ENCODE measurements at regions not wholly inside any gene's neighbourhood (a gene's known extent, or its start where the extent isn't known, plus 50 kb on each side); places are given as distances from the start of the nearest gene placed in this dataset.
"Not testable (repeated sequence)": the region's sequence is repeated elsewhere in the genome, so short reads cannot be mapped to it uniquely, and the experiment has no call there.

- DNase-seq = no peak
Observed at GRCh38 chr2:145573608-145574007, 1053.7 kb upstream of the ZEB2 start.

GRCh38 chr2:145572238-145572637 lies 1052.3 kb upstream of the ZEB2 start:
- no peak for DNase-seq

- DNase-seq = no peak
Observed at GRCh38 chr2:145569108-145569507, 1049.2 kb upstream of the ZEB2 start.

- no peak for DNase-seq
Observed at GRCh38 chr2:145563741-145564615, 1044.1 kb upstream of the ZEB2 start.

GRCh38 chr2:145561152-145561551 lies 1041.2 kb upstream of the ZEB2 start:
- DNase-seq = no peak

GRCh38 chr2:145558617-145559350 lies 1038.9 kb upstream of the ZEB2 start:
- no peak for DNase-seq

DNA sequence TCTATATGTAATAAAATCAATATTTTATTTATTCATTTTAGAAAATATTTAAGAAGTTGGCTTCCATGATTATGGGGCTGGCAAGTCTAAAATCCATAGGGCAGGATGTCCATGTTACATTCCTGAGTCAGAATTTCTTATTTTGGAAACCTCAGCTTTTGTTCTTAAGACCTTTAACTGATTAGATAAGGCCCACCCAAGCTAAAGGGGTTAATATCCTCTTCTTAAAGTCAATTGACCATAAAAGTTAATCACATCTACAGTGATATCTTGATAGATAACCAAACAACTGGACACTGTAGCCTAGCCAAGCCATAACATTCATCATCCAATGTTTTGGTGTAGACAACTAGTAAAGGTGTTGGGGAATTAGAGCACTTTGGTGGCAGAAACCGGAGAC lies 1035.4 kb upstream of the ZEB2 start:
- no peak for DNase-seq

- no peak for DNase-seq
Observed at GRCh38 chr2:145551686-145552085, 1031.8 kb upstream of the ZEB2 start.

DNA sequence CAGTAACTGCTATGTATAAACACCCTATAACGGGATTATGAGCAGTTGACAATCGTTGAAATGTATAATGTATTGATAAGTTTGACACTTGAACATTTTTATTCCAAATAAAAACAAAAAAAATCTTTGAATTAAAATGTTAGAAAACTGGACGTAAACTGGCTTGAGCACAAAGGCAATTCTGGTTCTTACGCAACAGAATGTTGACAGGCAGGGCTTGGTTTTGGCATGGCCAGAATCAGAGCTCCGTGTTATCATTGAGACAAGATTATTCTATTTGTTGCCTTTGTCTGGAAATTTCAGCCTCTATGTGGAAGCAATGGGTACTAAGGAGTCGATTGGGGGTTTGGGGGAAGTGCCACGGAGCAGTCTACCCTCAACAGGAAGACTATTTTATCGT lies 1028.6 kb upstream of the ZEB2 start:
- DNase-seq = no peak

DNA sequence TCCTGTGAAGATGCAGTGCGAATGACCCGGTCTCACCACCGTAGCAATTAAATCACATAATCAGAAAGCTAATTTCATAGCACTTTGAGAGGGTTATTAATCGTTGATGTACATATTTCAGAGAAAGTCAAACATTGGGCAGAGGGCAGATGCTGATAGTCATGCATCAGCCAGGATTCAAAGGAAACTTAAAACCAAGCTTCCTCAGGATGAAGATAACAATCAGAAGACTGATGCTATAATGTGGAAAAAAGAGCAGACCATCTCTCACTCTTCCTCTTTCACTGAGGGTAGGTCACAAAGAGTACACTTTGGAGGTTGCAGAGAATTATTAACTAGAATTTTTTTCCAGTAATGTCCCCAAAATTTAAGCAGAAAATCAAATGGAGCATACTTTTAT lies 1027.7 kb upstream of the ZEB2 start:
- DNase-seq = no peak

DNA sequence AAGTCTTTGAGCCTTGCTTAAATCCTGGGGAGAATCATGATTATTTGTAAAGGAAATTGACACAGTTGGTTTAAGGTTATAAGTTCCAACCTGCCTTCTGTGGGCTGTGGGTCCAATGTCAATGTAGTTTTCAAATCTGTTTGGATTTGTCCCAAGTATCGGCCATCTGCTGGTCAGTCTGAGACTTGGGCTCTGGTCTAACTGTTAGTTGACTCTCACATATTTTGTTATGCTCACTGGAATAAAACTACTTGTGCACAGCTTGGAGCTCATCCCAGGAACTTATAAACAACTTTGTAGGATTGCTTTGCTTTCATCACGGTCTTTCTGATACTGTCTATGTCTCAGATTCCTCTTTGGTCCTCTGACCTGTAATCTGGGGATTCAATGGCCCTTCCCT lies 1026.2 kb upstream of the ZEB2 start:
- no peak for DNase-seq

GRCh38 chr2:145543856-145544255 lies 1023.9 kb upstream of the ZEB2 start:
- DNase-seq = no peak

DNA sequence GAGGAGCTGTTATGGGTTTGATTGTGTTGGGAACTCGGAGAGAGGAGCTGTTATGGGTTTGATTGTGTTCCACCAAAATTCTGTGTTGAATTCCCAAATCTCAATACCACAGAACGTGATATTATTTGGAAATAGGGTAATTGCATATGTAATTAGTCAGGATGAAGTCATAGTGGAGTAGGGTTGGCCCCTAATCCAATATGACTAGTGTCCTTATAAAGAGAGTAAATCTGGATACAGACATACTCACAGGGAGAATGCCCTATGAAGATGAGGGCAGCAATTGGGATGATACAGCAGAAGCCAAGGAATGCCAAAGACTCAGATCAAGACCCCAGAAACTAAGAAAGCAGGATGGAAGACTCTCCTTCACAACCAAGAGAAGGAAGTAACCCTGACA lies 1023.2 kb upstream of the ZEB2 start:
- no peak for DNase-seq

GRCh38 chr2:145541028-145541427 lies 1021.1 kb upstream of the ZEB2 start:
- DNase-seq = no peak

DNA sequence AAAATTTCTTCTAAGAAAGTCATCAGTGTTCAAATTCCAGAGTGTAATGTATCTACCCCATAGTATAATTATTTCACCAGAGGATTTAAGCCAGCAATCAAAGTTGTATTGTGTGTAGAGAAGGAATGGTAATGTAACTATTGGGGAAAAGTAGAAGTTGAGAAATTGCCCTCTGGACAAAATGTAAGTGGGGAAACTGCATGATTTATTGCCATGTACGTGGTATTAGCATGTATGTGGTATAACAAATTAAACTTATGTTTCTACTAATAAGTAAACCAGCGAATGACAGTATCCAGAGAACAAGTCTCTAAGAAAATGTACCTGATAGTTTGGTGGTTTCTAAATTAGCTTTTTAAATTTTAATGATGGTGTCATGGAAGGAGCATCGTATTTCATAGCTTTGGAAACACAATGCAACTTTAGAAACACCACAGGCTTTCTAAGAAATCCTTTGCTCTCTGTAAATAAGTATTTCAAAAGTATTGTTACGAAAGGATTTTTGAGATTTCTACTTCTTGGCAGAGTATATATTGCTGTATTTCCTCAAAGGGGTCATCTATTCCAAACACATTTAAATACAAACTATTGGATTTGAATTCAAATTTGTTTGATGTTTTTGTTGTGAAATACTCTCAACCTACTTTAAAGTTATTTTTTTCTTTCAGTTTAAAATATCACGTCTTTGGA lies 1018.9 kb upstream of the ZEB2 start:
- DNase-seq = no peak

DNA sequence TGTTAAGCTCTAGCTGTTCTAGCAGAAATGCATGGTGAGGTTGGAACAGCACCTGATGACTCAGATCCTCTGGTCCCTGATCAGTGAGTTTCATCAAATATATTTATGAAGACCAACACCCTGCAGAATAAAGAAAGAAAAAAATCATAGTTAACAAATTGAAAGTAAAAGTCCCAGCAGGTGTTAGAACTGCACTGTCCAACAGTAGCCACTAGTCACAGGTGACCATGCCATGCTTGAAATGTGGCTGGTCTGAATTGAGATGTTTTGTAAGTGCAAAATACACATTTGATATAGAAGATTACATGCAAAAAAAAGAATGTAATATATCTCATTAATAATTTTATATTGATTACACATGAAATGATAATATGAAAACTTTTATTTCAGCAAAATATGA lies 1010.7 kb upstream of the ZEB2 start:
- DNase-seq = no peak

- DNase-seq = no peak
Observed at GRCh38 chr2:145524836-145525235, 1004.9 kb upstream of the ZEB2 start.

- DNase-seq = no peak
Observed at GRCh38 chr2:145524303-145524702, 1004.4 kb upstream of the ZEB2 start.

DNA sequence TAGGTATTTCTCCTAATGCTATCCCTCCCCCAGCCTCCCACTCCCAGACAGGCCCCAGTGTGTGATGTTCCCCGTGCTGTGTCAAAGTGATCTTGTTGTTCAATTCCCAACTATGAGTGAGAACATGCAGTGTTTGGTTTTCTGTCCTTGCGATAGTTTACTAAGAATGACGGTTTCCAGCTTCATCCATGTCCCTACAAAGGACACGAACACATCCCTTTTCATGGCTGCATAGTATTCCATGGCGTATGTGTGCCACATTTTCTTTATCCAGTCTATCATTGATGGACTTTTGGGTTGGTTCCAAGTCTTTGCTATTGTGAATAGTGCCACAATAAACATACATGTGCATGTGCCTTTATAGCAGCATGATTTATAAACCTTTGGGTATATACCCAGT lies 999.3 kb upstream of the ZEB2 start:
- not testable (repeated sequence) for DNase-seq

DNA sequence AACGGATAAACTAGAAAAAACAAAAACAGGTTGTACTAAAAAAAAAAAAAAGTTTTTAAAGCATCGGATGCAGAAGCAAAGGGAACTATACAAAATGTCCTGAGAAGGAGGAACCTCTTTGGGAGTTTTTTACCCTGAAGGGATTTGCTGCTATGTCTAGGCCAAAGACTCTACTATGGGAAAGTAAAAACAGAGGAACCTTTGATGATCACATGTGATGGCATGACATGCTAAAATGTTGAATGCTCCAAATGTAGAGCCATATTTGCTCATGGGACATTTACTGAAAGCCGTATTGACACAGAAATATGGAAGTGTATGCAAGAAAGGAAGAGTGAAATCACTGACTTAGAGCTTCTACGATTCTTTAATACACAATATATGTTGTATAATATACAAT lies 992.0 kb upstream of the ZEB2 start:
- no peak for DNase-seq

- DNase-seq = no peak
Observed at GRCh38 chr2:145503511-145503910, 983.6 kb upstream of the ZEB2 start.

GRCh38 chr2:145501920-145502319 lies 982.0 kb upstream of the ZEB2 start:
- no peak for DNase-seq

DNA sequence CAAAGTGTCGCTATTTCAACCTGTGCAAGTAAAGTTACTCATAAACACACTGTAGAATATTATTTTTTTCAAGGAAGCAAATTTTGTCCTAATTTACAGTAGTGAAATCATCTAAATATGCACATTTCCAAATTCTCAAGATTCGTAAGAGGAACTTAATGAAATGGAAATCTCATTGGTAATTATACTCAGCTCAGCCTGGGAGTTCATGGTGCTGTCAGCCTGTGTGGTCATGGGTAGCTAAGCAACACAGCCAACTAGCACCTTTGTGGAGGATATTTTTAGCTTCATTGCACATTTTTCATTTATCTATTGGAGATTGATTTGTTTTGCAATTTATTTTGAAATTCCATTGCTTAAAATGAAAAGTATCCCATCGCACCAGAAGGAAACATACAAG lies 975.7 kb upstream of the ZEB2 start:
- DNase-seq = no peak

DNA sequence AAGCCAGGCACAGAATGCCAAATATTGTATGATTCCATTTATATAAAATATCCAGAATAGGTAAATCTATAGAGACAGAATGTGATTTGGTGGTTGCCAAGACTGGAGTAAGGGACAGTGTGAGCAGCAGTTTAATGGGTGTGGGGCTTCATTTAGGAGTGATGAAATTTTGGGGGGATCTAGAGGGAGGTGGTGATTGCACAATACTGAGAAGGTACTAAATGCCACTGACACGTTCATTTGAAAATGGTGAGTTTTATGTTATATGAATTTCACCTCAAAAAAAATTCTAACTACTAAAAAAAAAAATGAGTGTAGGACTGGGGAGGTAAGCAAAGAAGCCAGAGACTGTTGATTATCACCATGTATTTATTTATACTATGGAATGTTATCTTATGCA lies 974.5 kb upstream of the ZEB2 start:
- no peak for DNase-seq
